Panc1 (cell line): ENCODE measurements at regions not wholly inside any gene's neighbourhood (a gene's known extent, or its start where the extent isn't known, plus 50 kb on each side); places are given as distances from the start of the nearest gene placed in this dataset.

Source experiments
- ATAC-seq: fragments of 200-7000 bp; cut with Tn5 transposase; 2 replicates; pipeline ENCODE4 v1.9.1; 2020; ENCODE audit warnings: mild to moderate bottlenecking, moderate library complexity
- BruUV-seq: library from RNA; stranded (reverse); fragments of 400-500 nt; replicated peaks from 2 replicates; lab custom pipeline; 2021; lab: Mats Ljungman, UMichigan
- CTCF ChIA-PET: fragments of 300-600 bp; sonication (Branson Sonifier 250); formaldehyde crosslinking; loops from one replicate; lab custom pipeline; 2022; ENCODE audit warnings: antibody characterized with exemption; lab: Charles Lee
- POLR2A ChIA-PET: fragments of 300-600 bp; sonication (Branson Sonifier 250); formaldehyde crosslinking; loops from one replicate; lab custom pipeline; 2022; ENCODE audit warnings: antibody characterized with exemption; lab: Charles Lee
- DNase-seq: peaks from one replicate; pipeline ENCODE4 v3.0.0-alpha.2; 2010; ENCODE audit warnings: low read depth, low spot score
- H3K27ac ChIP-seq: 2 replicates; pipeline ENCODE4 v1.5.1; 2011; ENCODE audit warnings: mild to moderate bottlenecking, low read length, inconsistent platforms
- H3K27me3 ChIP-seq: fragments of 200-500 bp; sonication (Bioruptor generic); 2 replicates; pipeline ENCODE4 v1.6.0; 2014; ENCODE audit warnings: low read length, inconsistent platforms; ENCODE audit not compliant: control insufficient read depth, insufficient read depth
- H3K36me3 ChIP-seq: fragments of 200-500 bp; sonication (Bioruptor generic); 2 replicates; pipeline ENCODE4 v1.5.1; 2014; ENCODE audit warnings: inconsistent platforms, mild to moderate bottlenecking, low read length, moderate library complexity; ENCODE audit not compliant: control insufficient read depth, insufficient read depth
- H3K4me1 ChIP-seq: 2 replicates; pipeline ENCODE4 v1.5.1; 2011; ENCODE audit warnings: inconsistent platforms, mild to moderate bottlenecking, low read length, moderate library complexity; ENCODE audit not compliant: control insufficient read depth, insufficient read depth
- H3K4me3 ChIP-seq, 2 experiments: 2 replicates each; pipeline ENCODE4 v1.5.1; 2011 to 2012; ENCODE audit warnings: low read depth in 2 of 2, low read length in 2 of 2, mild to moderate bottlenecking in 2 of 2, inconsistent platforms in 1 of 2, moderate library complexity in 1 of 2
- H3K9me3 ChIP-seq: fragments of 200-500 bp; sonication (Bioruptor generic); 2 replicates; pipeline ENCODE4 v1.5.1; 2014; ENCODE audit warnings: low read depth, mild to moderate bottlenecking, inconsistent platforms, low read length, moderate library complexity; ENCODE audit not compliant: control insufficient read depth, insufficient read depth
- CTCF ChIP-seq: fragments of 450-650 bp; IDR thresholded peaks from 2 replicates; pipeline ENCODE4 v1.5.1; 2017; ENCODE audit warnings: mild to moderate bottlenecking
- POLR2AphosphoS5 ChIP-seq: IDR thresholded peaks from 2 replicates; pipeline ENCODE4 v1.6.1; 2012; ENCODE audit warnings: mild to moderate bottlenecking, low read depth, low read length, moderate library complexity
- REST ChIP-seq, 2 experiments: IDR thresholded peaks; 2 replicates each; pipeline ENCODE4 v1.6.1; 2011 to 2012; ENCODE audit warnings: low read depth in 2 of 2, control low read depth in 1 of 2, low read length in 1 of 2, mild to moderate bottlenecking in 1 of 2, moderate library complexity in 1 of 2; ENCODE audit not compliant: insufficient read depth in 1 of 2
- SIN3A ChIP-seq: IDR thresholded peaks from 2 replicates; pipeline ENCODE4 v1.6.1; 2012; ENCODE audit warnings: low read depth, mild to moderate bottlenecking, low read length, moderate library complexity, borderline replicate concordance; ENCODE audit not compliant: insufficient read depth
- TCF7L2 ChIP-seq: IDR thresholded peaks from 2 replicates; pipeline ENCODE4 v1.6.1; 2011; ENCODE audit warnings: mild to moderate bottlenecking, low read depth, low read length, inconsistent platforms
- in situ Hi-C: cut with HindIII; loops from 2 replicates; pipeline ENCODE4 v1.10.0; 2016; ENCODE audit warnings: low sequenced_read_pairs, low pct_unique_long_range_greater_than_20kb
- intact Hi-C: fragments of 100-400 bp; cut with micrococcal nuclease; formaldehyde crosslinking; loops from one replicate; pipeline ENCODE4 v1.10.0; 2022; ENCODE audit not compliant: unreplicated experiment

DNA sequence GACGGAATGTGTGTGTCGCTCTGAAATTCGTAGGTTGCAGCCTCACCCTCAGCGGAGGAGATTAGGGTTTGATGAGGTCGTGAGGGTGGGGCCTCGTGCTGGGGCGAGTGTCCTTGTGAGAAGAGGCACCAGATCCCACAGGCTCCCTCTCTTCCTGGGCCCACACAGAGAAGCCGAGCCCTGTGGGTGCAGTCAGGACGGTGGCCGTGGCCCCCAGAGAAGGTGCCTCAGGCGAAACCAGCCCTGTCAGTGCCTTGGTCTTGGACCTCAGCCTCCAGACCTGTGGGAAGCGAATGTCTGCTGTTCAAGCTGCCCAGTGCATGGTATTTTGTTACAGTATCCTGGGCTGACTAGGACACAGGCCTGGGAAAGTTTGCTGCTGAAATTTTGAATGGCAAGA lies 108.0 kb upstream of the ALKAL2 start:
- in situ Hi-C loops, result no loop called here
- ATAC-seq, result no peak

More for the DNA sequence above, 108.0 kb upstream of the ALKAL2 start:
- Histone ChIP-seq H3K4me3 (no peak overlapping the region), H3K9me3 (no peaks in the 10 kb centered on the region), H3K27me3 (no peaks in the 10 kb centered on the region), H3K36me3 (no peaks in the 10 kb centered on the region), H3K4me1 (peaks cover 7% of the 10 kb centered on the region; the same call in 1 of the 2 replicates), H3K27ac (no peak overlapping the region)
- no peak for DNase-seq
- ChIA-PET POLR2A (no interaction called here), CTCF (no interaction called here)
- no peak for TF ChIP-seq TCF7L2
- TF ChIP-seq POLR2AphosphoS5, result no peak
- no peak for TF ChIP-seq SIN3A
- TF ChIP-seq REST (IDR thresholded peaks at IDR 0.05; ENCODE audit: insufficient read depth in 1 of 2, low read depth in 2 of 2, low read length in 1 of 2), result no peak
- no peak for TF ChIP-seq CTCF
- intact Hi-C loops, result no loop called here
- no TSS peak for BruUV-seq
